ENCODE measurements at regions not wholly inside any gene's neighbourhood (a gene's known extent, or its start where the extent isn't known, plus 50 kb on each side); places are given as distances from the start of the nearest gene placed in this dataset.
"Not testable (repeated sequence)": the region's sequence is repeated elsewhere in the genome, so short reads cannot be mapped to it uniquely, and the experiment has no call there.

DNA sequence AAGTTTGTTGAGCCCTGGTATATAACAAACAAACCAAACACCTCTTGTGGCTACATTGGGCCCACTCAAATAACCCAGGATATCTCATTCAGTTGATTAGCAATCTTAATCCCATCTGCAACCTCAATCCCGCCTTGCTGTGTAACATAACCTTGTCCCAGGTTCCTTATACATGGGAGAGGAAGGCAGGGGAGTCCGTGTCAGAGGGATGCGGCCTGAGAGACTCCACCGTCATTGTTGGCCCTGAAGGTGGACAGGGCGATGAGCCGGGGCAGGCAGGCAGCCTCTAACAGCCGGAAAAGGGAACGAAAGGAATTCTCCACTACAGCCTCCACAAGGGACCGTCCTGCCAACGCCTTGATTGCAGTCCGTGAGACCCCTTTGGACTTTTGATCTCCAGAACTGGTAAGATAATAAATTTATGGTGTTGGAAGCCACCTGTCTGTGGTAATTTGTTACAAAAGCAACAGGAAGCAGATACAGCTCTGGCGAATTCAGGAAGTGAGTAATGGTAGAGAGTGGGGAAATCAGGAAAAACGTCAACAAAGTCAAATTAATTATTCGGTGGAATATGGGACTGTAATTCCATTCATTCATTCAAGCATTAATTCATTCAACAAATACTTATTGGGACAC, 124.5 kb upstream of the SALL4 start:
- no peaks in the 10 kb centered on the region for H3K4me1 ChIP-seq
- H3K4me3 ChIP-seq: no peak overlapping the region
- no peaks in the 10 kb centered on the region for H3K36me3 ChIP-seq
- H3K27me3 ChIP-seq: peaks cover 0 to under 1% (median 0%) of the 10 kb centered on the region in 3 donors
- ATAC-seq: no peak
- DNase-seq: no peak
- TF ChIP-seq, protein P1, sequence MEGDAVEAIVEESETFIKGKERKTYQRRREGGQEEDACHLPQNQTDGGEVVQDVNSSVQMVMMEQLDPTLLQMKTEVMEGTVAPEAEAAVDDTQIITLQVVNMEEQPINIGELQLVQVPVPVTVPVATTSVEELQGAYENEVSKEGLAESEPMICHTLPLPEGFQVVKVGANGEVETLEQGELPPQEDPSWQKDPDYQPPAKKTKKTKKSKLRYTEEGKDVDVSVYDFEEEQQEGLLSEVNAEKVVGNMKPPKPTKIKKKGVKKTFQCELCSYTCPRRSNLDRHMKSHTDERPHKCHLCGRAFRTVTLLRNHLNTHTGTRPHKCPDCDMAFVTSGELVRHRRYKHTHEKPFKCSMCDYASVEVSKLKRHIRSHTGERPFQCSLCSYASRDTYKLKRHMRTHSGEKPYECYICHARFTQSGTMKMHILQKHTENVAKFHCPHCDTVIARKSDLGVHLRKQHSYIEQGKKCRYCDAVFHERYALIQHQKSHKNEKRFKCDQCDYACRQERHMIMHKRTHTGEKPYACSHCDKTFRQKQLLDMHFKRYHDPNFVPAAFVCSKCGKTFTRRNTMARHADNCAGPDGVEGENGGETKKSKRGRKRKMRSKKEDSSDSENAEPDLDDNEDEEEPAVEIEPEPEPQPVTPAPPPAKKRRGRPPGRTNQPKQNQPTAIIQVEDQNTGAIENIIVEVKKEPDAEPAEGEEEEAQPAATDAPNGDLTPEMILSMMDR (IDR thresholded peaks at IDR 0.05 in 4 of 5, conservative IDR thresholded peaks at IDR 0.05 in 1 of 5): no peak
- no peak for TF ChIP-seq POLR2A (IDR thresholded peaks at IDR 0.05)
- no peak overlapping the region for H3K27ac ChIP-seq
- intact Hi-C loops (cut with DNase I; ENCODE audit: low total_unique reads) (no loop called here), in situ Hi-C loops (cut with MboI; ENCODE audit: low sequenced_read_pairs in 4 of 4) (no loop called here)
- H3K9me3 ChIP-seq: no peaks in the 10 kb centered on the region

DNA sequence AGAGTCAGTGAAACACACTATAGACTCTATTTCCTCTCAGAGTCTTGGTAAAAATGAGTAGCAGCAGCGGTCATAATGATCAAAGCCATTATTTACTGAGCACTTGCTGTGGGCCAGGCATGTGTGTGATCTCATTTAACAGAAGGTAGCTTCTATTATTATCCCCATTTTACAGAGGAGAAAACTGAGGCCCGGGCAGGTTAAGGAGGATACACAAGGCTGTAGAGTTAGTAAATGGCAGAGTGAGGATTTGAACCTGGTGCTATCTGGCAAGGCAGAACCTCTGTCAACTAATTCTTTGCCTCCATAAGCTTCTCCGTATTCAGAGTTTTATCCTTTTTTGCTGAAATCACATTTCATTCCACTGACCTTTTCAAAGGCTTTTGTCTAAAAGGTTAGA, 122.2 kb upstream of the SALL4 start:
- Histone ChIP-seq H3K4me1 (no peaks in the 10 kb centered on the region), H3K4me3 (no peak overlapping the region), H3K9me3 (no peaks in the 10 kb centered on the region), H3K36me3 (no peaks in the 10 kb centered on the region), H3K27ac (no peak overlapping the region), H3K27me3 (no peaks in the 10 kb centered on the region)
- intact Hi-C loops (cut with DNase I; ENCODE audit: low total_unique reads) (no loop called here), in situ Hi-C loops (cut with MboI; ENCODE audit: low sequenced_read_pairs in 4 of 4) (no loop called here)
- no peak for ATAC-seq
- no peak for DNase-seq
- TF ChIP-seq POLR2A (IDR thresholded peaks at IDR 0.05): no peak
- TF ChIP-seq, protein P1 (IDR thresholded peaks at IDR 0.05 in 4 of 5, conservative IDR thresholded peaks at IDR 0.05 in 1 of 5): no peak

DNA sequence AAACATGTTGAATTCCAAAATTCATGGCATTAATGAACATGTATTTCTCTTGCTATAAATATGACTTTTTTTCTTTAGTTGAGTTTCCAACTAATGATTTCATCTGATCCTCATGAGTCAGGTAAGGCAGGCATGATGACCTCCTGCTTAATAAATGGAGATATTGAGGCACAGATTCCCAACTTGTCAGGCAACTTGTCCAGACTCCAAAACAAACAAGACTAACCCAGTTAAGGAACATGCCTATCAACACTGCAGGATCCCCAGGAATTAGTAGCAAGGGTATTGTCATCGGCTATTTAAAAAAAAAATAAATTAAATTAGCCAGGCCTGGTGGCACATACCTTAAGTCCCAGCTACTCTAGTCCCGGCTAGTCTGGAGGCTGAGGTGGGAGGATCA, 121.3 kb upstream of the SALL4 start:
- Histone ChIP-seq H3K27ac (no peak overlapping the region), H3K27me3 (no peaks in the 10 kb centered on the region), H3K4me3 (no peak overlapping the region), H3K9me3 (no peaks in the 10 kb centered on the region), H3K36me3 (no peaks in the 10 kb centered on the region), H3K4me1 (no peaks in the 10 kb centered on the region)
- DNase-seq (no peak), ATAC-seq (no peak)
- intact Hi-C loops (cut with DNase I; ENCODE audit: low total_unique reads): no loop called here
- TF ChIP-seq, protein P1 (IDR thresholded peaks at IDR 0.05 in 4 of 5, conservative IDR thresholded peaks at IDR 0.05 in 1 of 5): no peak
- no peak for TF ChIP-seq POLR2A (IDR thresholded peaks at IDR 0.05)
- in situ Hi-C loops (cut with MboI; ENCODE audit: low sequenced_read_pairs in 4 of 4): no loop called here

DNA sequence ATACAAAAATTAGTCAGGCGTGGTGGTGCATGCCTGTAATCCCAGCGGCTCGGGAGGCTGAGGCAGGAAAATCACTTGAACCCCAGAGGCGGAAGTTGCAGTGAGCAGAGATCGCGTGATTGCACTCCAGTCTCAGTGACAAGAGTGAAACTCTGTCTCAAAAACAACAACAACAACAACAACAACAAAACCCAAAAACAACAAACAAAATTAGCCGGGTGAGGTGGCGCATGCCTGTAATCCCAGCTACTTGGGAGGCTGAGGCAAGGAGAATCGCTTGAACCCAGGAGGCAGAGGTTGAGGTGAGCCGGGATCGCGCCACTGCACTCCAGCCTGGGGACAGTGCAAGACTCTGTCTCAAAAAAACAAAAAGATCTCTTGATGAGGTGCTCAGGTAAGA, 120.5 kb upstream of the SALL4 start:
- H3K9me3 ChIP-seq; ATAC-seq; H3K27ac ChIP-seq; in situ Hi-C loops (cut with MboI; ENCODE audit: low sequenced_read_pairs in 4 of 4); H3K4me1 ChIP-seq; H3K36me3 ChIP-seq; DNase-seq; intact Hi-C loops (cut with DNase I; ENCODE audit: low total_unique reads); H3K27me3 ChIP-seq; H3K4me3 ChIP-seq: not testable (repeated sequence)

DNA sequence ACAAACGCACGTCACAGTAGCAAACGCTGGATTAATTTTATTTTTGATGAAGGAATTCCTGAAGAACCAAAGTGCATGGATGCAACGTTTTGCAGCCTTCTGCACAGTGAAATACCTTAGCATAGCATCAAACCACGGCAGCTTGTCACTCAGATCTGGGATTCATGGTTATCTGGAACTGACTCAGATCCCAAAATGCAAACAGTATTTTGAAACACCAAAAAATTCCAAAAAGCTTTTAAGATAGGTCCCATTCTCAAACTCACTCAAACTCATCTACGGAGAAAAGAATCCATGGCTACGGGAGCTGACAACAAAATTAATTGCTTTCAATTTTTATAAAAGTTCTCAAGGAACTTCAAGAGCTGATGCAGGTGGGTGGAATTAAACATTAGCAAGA, 116.2 kb upstream of the SALL4 start:
- no peak for DNase-seq
- no peak for ATAC-seq
- no peak for TF ChIP-seq POLR2A (IDR thresholded peaks at IDR 0.05)
- TF ChIP-seq, protein P1 (IDR thresholded peaks at IDR 0.05 in 4 of 5, conservative IDR thresholded peaks at IDR 0.05 in 1 of 5): no peak
- no peaks in the 10 kb centered on the region for H3K27me3 ChIP-seq
- H3K4me3 ChIP-seq: no peak overlapping the region
- intact Hi-C loops (cut with DNase I; ENCODE audit: low total_unique reads) (no loop called here), in situ Hi-C loops (cut with MboI; ENCODE audit: low sequenced_read_pairs in 4 of 4) (no loop called here)
- no peaks in the 10 kb centered on the region for H3K9me3 ChIP-seq
- H3K27ac ChIP-seq: no peak overlapping the region
- no peaks in the 10 kb centered on the region for H3K4me1 ChIP-seq
- H3K36me3 ChIP-seq: no peaks in the 10 kb centered on the region
